ENCODE measurements at regions not wholly inside any gene's neighbourhood (a gene's known extent, or its start where the extent isn't known, plus 50 kb on each side); places are given as distances from the start of the nearest gene placed in this dataset.

DNA sequence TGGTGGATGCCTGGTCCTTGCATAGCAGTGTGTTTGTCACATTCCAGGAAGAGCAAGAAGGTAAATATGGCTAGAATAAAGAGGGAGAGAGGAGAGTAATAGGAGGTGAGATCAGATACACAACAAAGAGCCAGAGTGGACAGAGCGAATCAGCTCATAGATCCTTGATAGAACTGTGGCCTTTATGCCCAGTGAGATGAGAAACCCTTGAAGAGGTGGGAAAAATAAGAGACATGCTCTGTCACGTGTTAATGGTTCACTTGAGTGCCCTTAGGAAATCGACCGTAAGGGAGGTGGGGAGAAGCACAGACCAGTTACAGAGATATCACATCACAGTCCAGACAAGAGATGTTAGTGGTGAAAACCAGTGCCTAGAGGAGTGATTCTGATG, 84.7 kb upstream of the RAB27B start:
- H3F3A ChIP-seq (ENCODE audit: insufficient read depth), result no peaks in the 10 kb centered on the region
- no peak overlapping the region for H3K4me3 ChIP-seq (ENCODE audit: insufficient read depth, low read length, poor library complexity, severe bottlenecking)
- no peaks in the 10 kb centered on the region for H3K36me3 ChIP-seq (ENCODE audit: low read length)
- no peaks in the 10 kb centered on the region for H3K27me3 ChIP-seq (ENCODE audit: low read length)
- H3K9ac ChIP-seq (ENCODE audit: low read length), result no peak overlapping the region
- no peak overlapping the region for H3K27ac ChIP-seq (ENCODE audit: low read depth, low read length)
- no peak overlapping the region for H2AFZ ChIP-seq (ENCODE audit: low read depth, low read length, severe bottlenecking)
- TF ChIP-seq EZH2phosphoT487 (conservative IDR thresholded peaks at IDR 0.05; ENCODE audit: low read length), result no peak
- TF ChIP-seq, protein P1, sequence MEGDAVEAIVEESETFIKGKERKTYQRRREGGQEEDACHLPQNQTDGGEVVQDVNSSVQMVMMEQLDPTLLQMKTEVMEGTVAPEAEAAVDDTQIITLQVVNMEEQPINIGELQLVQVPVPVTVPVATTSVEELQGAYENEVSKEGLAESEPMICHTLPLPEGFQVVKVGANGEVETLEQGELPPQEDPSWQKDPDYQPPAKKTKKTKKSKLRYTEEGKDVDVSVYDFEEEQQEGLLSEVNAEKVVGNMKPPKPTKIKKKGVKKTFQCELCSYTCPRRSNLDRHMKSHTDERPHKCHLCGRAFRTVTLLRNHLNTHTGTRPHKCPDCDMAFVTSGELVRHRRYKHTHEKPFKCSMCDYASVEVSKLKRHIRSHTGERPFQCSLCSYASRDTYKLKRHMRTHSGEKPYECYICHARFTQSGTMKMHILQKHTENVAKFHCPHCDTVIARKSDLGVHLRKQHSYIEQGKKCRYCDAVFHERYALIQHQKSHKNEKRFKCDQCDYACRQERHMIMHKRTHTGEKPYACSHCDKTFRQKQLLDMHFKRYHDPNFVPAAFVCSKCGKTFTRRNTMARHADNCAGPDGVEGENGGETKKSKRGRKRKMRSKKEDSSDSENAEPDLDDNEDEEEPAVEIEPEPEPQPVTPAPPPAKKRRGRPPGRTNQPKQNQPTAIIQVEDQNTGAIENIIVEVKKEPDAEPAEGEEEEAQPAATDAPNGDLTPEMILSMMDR (IDR thresholded peaks at IDR 0.05; ENCODE audit: insufficient read depth, low read length, poor library complexity, severe bottlenecking), result no peak
- no peaks in the 10 kb centered on the region for H3K9me3 ChIP-seq (ENCODE audit: insufficient read depth, low read length)
- no peaks in the 10 kb centered on the region for H3K79me2 ChIP-seq (ENCODE audit: insufficient read depth, low read length)
- H3K9me2 ChIP-seq (replicated peaks; ENCODE audit: insufficient read depth, low read length), result no peaks in the 10 kb centered on the region
- no peak overlapping the region for H3K4me2 ChIP-seq (ENCODE audit: low read depth, low read length, poor library complexity, severe bottlenecking)
- no peaks in the 10 kb centered on the region for H4K20me1 ChIP-seq (ENCODE audit: low read depth, low read length)

DNA sequence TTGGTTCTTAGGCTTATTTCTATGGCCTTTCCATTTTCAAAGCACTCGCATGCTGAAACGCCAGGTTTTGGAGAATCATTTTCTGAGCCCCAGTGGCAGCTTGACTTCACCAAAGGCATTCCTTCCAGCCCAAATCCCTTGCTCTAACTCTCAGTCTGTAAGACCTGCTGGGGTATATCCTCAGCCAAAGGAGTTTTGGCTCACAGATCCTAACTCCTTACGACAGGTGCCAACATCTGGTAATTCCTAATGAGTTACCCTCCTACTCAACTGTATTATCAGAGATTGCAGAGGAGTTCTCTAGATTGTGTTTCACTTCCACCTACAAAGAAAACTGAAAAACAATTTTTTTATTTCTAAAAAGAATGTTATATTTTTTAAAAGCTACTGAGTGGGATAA, 79.0 kb upstream of the RAB27B start:
- Histone ChIP-seq H3K4me2 (ENCODE audit: low read depth, low read length, poor library complexity, severe bottlenecking) (no peak overlapping the region), H3K9me3 (ENCODE audit: insufficient read depth, low read length) (no peaks in the 10 kb centered on the region), H3K4me3 (ENCODE audit: insufficient read depth, low read length, poor library complexity, severe bottlenecking) (no peak overlapping the region), H3K27ac (ENCODE audit: low read depth, low read length) (no peak overlapping the region), H3K36me3 (ENCODE audit: low read length) (no peaks in the 10 kb centered on the region), H2AFZ (ENCODE audit: low read depth, low read length, severe bottlenecking) (no peak overlapping the region), H3K9ac (ENCODE audit: low read length) (no peak overlapping the region), H3K79me2 (ENCODE audit: insufficient read depth, low read length) (no peaks in the 10 kb centered on the region), H3K9me2 (replicated peaks; ENCODE audit: insufficient read depth, low read length) (no peaks in the 10 kb centered on the region), H4K20me1 (ENCODE audit: low read depth, low read length) (no peaks in the 10 kb centered on the region), H3K27me3 (ENCODE audit: low read length) (no peaks in the 10 kb centered on the region), H3F3A (ENCODE audit: insufficient read depth) (no peaks in the 10 kb centered on the region)
- TF ChIP-seq EZH2phosphoT487 (conservative IDR thresholded peaks at IDR 0.05; ENCODE audit: low read length), result no peak
- TF ChIP-seq, protein P1 (IDR thresholded peaks at IDR 0.05; ENCODE audit: insufficient read depth, low read length, poor library complexity, severe bottlenecking), result no peak

DNA sequence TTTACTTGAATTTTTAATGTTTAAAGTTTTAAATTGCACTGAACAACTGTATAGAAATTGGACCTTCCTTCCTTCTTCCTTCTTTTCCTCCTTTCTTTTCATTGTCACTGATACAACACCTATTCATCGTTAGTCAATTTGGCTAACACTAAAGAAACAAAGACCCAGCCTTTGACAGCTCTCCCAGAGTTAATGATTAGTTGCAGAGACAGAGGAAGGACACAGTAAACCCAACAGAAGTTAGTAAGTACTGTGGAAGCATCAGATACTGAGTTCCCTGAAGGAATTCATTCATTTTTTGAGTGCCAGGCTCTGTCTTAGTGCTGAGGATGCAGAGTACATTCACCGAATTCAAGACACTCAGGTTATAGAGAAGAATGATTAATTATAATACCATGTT, 77.9 kb upstream of the RAB27B start:
- no peak overlapping the region for H3K9ac ChIP-seq (ENCODE audit: low read length)
- H3K4me2 ChIP-seq (ENCODE audit: low read depth, low read length, poor library complexity, severe bottlenecking), result no peak overlapping the region
- H2AFZ ChIP-seq (ENCODE audit: low read depth, low read length, severe bottlenecking), result no peak overlapping the region
- no peaks in the 10 kb centered on the region for H3K79me2 ChIP-seq (ENCODE audit: insufficient read depth, low read length)
- H3K27me3 ChIP-seq (ENCODE audit: low read length), result no peaks in the 10 kb centered on the region
- H3K4me3 ChIP-seq (ENCODE audit: insufficient read depth, low read length, poor library complexity, severe bottlenecking), result no peak overlapping the region
- H3F3A ChIP-seq (ENCODE audit: insufficient read depth), result no peaks in the 10 kb centered on the region
- TF ChIP-seq EZH2phosphoT487 (conservative IDR thresholded peaks at IDR 0.05; ENCODE audit: low read length), result no peak
- TF ChIP-seq, protein P1 (IDR thresholded peaks at IDR 0.05; ENCODE audit: insufficient read depth, low read length, poor library complexity, severe bottlenecking), result no peak
- no peak overlapping the region for H3K27ac ChIP-seq (ENCODE audit: low read depth, low read length)
- H4K20me1 ChIP-seq (ENCODE audit: low read depth, low read length), result no peaks in the 10 kb centered on the region
- no peaks in the 10 kb centered on the region for H3K9me2 ChIP-seq (replicated peaks; ENCODE audit: insufficient read depth, low read length)
- H3K36me3 ChIP-seq (ENCODE audit: low read length), result no peaks in the 10 kb centered on the region
- no peaks in the 10 kb centered on the region for H3K9me3 ChIP-seq (ENCODE audit: insufficient read depth, low read length)

DNA sequence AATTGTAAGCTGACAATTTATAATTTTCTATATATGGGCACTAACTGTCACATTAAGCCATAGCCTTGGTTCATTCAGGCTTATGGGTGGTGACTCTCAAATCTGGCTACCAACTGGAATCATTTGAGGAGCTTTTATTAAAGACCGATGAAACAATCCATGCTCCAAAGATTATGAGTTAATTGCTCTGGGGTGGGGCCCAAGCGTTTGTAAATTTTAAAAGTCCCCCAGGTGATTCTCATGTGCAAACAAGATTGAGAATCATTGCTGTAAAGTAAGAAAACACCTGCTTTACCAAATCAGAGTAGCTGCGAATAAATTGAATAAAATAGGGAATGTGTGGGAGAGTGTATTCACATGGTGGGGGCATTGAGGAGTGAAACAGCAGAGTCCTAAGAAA, 76.1 kb upstream of the RAB27B start:
- no peak overlapping the region for H3K27ac ChIP-seq (ENCODE audit: low read depth, low read length)
- no peaks in the 10 kb centered on the region for H3K9me3 ChIP-seq (ENCODE audit: insufficient read depth, low read length)
- H3K36me3 ChIP-seq (ENCODE audit: low read length), result no peaks in the 10 kb centered on the region
- H3F3A ChIP-seq (ENCODE audit: insufficient read depth), result no peaks in the 10 kb centered on the region
- H3K4me2 ChIP-seq (ENCODE audit: low read depth, low read length, poor library complexity, severe bottlenecking), result no peak overlapping the region
- no peak overlapping the region for H3K4me3 ChIP-seq (ENCODE audit: insufficient read depth, low read length, poor library complexity, severe bottlenecking)
- H2AFZ ChIP-seq (ENCODE audit: low read depth, low read length, severe bottlenecking), result no peak overlapping the region
- H3K27me3 ChIP-seq (ENCODE audit: low read length), result no peaks in the 10 kb centered on the region
- TF ChIP-seq EZH2phosphoT487 (conservative IDR thresholded peaks at IDR 0.05; ENCODE audit: low read length), result no peak
- TF ChIP-seq, protein P1 (IDR thresholded peaks at IDR 0.05; ENCODE audit: insufficient read depth, low read length, poor library complexity, severe bottlenecking), result no peak
- no peak overlapping the region for H3K9ac ChIP-seq (ENCODE audit: low read length)
- H3K79me2 ChIP-seq (ENCODE audit: insufficient read depth, low read length), result no peaks in the 10 kb centered on the region
- no peaks in the 10 kb centered on the region for H3K9me2 ChIP-seq (replicated peaks; ENCODE audit: insufficient read depth, low read length)
- no peaks in the 10 kb centered on the region for H4K20me1 ChIP-seq (ENCODE audit: low read depth, low read length)

Measured in SU-DHL-6 (cell line).